NCI-H82 (cell line): ENCODE measurements at regions not wholly inside any gene's neighbourhood (a gene's known extent, or its start where the extent isn't known, plus 50 kb on each side); places are given as distances from the start of the nearest gene placed in this dataset.

Experiments
- DNase-seq: peaks from one replicate; lab custom pipeline; 2025; lab: John Stamatoyannopoulos, UW

DNA sequence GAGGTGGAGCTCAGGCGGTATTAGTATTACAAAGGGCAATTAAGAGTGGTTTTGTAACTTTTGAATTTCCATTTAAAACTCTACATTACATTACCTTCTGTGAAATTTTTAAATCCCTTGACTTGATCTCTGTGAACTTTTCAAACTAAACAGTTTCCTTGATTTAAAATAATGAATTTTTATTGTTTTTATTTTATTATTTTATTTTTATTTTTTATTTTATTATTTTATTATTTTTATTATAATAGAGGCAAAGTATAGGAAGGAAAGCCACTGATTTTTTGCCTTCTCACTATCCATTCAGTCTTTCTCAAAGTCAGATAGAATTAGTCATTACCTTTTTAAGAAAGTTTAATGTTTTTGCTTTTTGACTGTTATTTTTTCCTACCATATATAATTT, 1248.1 kb upstream of the SLC10A2 start:
- no peak for DNase-seq

DNA sequence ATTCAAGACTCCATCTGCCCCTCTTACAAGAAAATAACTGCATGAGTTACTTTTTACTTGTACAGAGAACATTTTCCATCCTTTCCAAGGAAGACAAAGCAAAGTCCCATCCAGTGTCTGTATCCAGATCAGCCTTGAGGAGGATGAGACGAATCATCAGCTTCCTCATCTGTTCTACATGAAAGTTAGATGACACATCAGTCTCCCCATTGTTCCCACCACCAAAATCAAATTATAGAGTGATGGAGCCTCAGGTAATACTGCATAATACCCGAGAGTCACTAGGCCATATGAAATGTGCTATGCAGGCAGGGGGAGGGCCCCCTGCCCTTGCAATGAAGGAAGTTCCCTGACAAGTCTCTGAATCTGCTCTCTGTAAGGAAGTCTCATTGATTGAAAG, 1244.6 kb upstream of the SLC10A2 start:
- DNase-seq = no peak

DNA sequence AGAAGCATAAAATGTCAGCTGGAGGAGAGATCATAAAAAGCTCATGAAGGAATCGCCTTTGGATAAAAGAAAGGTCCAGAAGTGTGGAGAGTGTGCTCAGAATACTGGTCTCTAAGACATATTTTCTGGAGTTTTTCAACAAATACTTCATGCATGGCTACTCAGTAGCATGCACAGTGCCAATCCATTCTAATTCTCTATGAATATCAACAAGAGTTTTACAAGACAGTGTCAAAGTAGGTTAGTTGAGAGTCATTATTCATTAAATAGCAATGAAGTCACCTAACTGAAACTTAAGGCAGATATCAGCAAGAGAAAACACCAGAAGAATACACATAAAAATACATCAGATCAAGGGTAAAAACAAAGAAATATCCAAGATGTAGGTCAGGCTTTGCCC, 1243.2 kb upstream of the SLC10A2 start:
- no peak for DNase-seq

DNA sequence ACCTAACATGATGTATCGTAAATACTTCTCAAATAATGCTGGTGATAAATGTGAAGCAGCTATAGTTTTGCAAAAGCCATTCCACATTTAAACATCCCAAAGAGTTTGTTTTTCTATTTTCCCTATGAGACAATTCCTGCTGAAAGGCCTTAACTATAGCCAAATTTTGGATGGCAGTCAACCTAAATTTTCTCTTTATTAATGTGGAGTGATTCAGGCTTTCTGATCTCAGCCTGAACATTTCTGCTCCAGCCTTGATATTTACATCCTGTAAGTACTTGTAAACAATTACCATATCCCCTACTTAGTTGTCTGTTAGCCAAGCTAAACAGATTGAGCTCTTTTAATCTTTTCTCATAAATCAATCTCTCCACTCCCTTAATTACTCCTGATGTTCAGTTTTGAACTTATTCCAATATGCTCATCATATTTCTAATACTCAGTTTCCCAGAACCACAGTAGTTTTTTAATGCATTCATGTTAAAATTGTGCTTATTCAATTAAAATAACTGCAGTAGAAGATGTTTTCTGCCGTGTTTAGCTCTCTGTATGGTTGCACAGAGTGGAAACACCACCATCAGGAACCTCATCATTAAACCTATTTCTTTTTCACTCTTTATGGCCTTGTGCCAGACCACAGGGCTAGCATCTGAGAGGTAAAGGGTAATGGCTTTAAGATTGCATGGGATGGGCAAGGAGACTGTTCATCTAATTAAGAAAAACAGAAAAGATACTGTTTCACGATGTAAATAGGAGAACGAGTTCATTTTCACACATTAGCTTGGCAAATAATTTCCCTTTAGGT, 1235.2 kb upstream of the SLC10A2 start:
- peak; percentile 96 for DNase-seq

DNA sequence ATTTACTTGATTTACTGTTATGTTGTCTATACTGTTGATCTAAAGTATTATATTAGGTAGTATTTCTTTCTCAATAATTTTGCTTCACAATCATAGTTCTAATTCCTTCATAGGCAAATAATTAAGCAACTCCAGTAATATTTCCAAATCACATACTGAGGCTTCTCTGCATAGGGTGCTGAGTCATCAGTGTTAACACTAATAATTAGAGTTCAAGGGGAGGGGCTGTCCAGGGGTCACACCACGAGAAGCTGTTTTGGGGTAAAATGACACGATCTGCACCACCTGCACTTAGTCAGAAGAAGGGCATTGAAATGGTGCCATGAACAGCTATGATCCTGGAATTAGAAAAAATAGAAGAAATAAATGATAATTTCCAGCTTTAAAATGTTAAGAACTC, 1230.9 kb upstream of the SLC10A2 start:
- no peak for DNase-seq

DNA sequence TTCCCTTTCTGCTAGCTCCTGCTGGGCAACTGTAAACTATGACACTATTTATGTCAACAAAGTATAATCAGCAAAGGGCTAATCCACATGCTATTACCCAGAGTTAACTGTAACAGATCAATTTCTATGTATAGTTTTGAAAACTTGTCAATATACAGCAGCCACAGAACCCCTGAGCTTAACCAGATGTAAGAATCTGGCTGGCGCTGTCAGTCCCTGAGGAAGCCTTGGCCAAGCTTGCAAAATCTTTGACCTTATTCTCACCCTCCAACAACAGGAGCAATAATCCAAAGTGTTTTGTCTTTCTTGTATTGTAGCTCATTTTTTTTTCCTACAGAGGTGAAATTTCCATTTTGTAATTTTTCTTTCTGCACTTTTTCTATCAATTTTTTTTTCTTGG, 1230.1 kb upstream of the SLC10A2 start:
- peak; percentile 51 for DNase-seq

DNA sequence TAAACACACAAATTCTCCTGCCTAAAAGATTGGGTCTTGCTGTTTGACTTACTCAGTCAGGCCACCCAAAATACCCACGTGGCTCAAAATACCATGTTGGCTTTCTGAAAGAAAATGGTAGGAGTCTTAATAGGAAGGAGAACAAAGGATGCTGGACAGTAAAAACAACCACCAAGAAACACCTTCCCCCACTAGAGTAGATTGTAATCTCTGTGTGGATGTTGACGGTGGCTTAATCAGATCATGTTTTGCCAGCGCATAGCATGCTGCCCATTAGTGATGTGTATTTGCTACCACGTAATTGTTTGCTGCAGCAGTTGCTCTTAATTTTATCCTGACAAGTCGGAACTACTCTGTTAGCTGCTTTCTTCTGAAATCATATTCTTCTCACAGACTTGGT, 1229.3 kb upstream of the SLC10A2 start:
- DNase-seq = peak; percentile 93

DNA sequence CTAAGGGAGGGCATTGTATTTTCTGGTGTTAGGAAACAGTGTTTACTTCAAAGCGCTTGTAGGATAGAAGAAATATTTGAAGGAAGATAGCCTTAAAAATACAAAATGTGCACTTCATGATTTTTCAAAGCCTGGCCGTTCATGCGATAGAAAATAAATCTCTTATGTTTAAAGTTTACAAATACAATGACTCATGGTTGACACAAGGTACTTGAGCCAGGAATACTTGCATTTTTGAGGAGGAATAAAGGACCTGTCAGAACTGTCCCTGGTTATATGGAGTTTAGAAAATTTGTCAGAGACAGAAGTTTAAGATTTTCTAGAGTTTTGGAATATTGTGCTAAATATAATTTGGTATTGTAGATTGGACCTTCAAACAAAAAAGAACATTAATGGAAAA, 1223.2 kb upstream of the SLC10A2 start:
- no peak for DNase-seq

DNA sequence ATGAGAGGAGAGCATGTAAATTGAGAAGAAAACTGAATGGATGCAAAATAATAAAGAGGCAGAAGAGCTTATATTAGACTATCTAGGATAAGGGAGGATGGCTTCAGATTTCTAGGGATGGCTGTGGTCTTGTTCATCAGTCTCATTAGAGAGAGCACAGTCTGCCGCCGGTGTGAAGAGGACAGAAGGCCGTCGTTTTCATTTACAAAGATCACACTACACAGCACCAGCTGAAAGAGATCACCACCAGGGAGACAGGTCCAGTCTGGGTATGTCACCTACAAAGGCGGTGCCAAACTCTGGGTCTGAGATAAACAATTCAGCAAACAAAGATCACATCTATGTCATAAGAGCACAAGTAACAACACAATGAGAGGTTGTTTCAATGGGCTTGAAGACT, 1222.3 kb upstream of the SLC10A2 start:
- DNase-seq = no peak

DNA sequence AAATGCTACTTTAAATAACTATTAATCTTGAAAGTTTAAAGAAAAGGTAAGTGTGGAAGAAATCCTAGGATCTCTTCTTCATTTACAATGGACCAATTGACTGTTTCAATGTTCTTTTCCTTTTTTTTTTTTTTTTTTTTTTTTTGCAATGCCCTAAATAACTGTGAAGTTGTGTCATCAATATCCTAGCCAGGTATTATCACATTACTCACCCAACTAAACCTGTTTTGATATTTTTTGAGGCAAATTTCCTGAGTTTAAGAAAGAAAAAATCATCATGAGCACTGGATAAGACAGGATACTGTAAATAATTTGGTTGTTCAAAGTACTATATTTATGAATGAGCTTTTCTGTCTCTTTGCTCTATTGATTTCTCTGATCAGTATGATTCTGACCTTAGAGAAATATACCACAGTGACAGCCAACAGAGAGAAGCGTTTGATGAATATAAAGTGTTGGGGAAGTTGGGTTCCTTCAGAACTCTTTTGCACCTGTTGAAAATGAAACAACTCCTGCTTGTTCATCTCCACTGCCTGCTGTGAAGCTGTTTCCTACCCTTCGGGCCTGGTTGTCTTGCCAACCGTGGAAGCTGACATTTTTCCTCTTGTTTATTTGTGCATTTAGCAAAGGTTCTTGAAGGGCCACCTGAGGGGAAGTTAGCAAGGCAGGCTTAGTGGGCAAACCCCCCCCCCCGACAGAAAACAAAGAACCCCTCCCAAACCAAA, 1220.5 kb upstream of the SLC10A2 start:
- DNase-seq = no peak

DNA sequence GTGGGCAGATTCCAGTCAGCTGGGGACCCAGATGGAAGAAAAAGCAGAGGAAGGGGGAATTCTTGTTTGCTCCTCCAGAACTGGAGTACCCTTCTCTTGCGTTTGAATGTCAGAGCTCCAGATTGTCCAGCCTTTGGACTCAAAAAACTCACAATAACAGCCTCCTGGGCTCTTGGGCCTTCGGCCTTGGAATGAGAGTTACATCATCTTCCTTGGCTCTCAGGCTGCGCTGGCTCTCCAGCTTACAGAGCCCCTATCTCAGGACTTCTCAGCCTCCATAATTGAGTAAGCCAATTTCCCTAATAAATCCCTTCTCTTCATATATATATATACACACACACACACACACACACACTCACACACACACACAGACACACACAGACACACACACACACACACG, 1215.7 kb upstream of the SLC10A2 start:
- DNase-seq = peak; percentile 36

DNA sequence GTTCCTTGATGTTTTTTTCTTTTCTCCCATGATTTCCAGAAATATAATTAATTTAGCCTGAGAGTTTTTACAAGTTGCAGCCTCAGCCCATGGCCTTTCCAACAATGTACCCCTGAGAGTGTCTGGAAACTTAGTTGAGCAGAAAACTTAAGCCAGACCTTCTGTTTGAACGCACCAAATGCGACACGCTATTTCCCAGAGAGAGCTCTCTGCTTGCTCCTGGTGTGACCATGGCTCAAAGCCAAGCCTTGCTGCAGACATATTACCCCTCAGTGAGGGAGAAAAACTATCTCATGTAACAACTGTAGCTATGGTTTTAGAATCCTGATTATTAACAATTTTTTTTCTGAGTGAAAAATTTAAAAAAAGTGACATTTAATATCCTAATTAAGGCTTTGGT, 1204.5 kb upstream of the SLC10A2 start:
- no peak for DNase-seq

DNA sequence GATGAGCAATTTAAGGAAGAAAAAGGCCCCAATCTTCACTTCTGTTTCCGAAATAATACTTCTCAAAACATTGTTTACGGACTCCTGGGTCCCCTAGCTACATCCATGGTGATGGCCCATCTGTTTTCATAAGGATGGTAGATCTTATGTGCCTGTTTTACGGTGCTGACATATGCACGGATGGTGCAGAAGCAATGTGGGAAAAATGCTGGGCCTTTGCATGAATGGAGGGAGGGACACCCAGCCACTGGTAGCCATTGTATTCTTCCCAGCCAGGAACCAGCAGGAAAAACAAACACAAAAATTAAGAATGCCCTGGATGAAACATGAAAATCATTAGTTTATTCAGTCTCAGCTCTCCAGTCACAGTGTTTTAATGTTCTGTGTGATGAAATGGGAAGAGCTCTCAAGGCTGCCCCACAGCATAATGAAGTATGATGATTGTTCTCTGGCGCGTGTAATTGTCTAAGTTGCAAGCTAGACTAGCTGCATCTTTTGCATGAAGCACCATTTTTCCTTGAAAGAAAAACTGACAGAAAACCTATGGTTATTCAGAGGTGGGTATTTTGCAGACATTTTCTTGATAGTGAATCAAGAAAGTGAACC, 1201.1 kb upstream of the SLC10A2 start:
- no peak for DNase-seq

DNA sequence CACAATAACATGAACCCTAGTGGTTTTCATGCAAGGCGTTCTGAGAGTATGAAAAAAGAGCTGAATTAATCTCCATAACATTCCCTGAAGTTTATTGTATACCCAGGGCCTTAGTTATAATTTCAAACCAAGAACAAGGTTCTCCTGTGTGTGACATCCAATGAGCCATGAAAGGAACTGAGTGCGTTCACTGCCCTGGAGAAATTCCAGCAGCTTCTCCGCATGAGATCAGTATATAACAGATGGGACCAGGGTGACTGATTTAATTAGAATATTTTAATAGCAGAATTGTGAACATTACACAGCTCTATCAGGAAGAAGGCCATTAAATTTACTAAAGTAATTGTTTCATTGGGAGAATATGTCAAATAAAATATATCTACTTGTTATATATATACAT, 1190.5 kb upstream of the SLC10A2 start:
- no peak for DNase-seq

DNA sequence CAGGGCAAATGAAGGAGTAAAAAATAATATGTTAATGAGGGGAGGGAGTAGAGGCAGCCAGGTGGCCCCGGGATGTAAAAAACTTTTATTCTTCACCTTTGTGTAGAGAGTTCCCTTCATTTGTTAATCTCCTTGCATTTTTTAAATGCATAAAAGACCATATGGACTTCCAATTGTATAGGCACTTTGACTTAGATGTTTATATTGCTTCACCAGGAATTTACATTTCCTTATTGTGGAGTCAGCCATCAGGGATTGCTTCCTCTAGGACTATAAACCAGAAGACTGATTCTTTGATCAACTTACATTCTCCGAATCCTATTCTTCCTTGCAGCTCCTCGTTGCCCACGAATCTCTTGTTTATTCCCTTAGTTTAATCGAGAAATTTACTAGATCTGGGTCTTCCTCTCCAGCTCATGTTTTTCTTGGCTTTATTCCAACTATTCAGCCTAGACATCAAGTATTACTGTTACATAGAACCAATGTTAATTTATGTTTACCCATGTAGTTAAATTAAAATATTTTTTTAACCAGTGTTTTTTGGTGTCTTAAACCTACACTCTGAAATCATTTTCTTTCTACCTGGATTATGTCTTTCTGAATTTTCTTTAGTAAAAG, 1187.0 kb upstream of the SLC10A2 start:
- no peak for DNase-seq

DNA sequence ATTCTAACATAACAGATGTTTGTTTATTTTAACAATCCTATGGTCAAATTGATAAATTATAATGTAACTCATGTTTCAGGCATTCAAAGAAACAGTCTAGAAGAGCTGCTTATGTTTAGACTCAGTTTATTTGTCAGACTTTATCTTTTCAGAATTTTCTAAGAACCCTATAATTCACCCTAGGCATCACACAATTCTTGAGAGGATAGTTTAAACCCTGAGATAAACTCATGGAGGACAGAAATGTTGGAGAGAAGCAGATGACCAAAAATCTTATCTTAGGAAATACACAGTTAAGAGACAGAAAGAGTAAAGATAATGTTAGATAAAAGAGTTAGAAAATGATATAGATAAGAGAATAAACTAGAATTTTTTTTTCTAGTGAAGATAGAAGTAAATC, 1185.7 kb upstream of the SLC10A2 start:
- DNase-seq = no peak

DNA sequence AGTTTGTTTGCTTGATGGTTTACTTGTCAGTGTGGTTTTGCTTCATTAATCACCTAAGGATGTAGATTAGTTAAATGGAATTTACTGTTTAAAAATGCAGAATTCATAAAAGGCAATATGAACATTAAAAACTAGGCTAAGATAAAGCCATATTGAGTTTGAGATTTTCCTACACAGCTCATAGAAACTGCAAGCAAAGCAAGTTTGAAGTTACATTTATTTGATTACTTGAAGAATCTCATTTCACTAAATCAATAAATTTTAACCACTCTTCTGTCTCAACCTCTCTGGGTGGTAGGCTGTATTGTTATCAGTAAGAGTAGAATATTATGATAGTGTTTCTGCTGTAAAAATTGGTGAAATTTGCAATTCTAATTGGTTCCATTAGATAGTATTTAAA, 1180.7 kb upstream of the SLC10A2 start:
- DNase-seq = no peak

DNA sequence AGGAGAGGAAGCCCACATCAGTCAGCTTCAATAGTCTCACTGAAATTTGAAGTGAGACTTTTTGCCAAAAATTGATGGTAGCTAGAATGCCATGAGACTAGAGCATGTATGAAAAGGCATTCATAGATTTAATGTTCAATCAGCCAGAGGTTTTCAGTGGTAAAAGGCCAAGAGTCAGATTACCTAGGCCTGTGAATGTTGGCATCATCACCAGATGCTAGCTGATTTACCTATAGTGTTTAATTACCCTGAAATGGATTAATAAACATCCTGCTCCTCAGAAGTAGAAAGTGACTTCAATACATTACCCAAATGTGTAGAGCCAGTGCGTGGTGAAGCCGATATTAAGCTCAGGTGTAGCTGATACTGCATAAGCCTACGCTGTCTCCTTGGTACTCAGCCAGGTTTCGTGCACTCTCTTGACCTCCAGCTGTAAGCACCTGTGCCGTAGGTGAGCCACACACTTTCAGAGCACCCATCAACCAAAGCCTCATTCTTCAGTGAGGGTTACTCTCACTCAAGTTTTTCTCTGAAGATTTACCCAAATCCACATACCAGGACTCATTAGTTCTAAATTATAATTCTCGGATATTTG, 1140.3 kb upstream of the SLC10A2 start:
- no peak for DNase-seq

DNA sequence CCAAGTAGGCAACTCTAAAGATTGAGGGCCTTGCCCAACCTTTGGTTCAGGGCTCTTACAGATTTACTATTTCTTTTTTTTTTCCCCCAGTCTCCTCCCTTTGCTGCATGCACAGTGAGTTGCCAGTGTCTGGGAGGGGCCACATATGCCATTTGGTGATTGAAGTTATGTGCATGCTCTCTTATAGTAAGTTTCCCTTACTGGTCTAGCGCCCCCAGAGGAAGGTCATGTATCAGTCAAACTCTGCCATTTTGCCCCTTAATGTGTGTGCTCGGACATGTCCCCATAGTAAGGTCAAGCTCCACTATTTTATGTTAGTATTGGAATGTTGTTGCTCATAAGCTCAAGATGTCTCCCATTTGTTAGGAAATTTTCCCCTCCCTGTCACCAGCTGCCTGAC, 1138.0 kb upstream of the SLC10A2 start:
- DNase-seq = peak; percentile 36

DNA sequence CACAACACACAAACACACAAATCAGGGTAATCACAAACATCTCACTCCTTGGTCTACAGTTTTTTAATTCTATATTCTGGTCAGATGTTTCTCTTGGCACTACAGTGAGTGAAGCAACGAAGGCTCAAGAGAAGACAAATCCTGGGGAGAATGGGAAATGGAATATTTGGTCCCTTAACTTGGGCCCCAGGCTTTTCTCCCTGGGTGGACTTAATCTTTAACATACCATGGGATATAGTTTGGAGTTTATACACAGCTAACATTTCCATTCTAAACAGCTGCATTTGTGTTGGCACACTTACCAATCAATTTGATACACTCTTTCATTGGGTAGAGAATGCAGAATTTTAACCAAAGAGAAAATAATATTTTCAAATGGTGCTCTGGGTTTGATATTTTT, 1132.6 kb upstream of the SLC10A2 start:
- DNase-seq = peak; percentile 36

DNA sequence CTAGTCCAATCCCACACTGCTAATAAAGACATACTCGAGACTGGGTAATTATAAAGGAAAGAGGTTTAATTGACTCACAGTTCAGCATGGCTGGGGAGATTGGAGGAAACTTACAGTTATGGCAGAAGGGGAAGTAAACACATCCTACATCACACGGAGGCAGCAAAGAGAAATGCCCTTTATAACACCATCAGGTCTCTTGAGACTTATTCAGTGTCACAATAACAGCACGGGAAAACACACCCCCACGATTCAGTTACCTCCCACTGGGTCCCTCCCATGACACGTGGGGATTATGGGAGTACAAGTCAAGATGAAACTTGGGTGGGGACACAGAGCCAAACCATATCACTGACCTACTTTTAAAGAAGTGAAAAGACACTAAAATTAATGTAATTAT, 1130.4 kb upstream of the SLC10A2 start:
- DNase-seq = no peak

DNA sequence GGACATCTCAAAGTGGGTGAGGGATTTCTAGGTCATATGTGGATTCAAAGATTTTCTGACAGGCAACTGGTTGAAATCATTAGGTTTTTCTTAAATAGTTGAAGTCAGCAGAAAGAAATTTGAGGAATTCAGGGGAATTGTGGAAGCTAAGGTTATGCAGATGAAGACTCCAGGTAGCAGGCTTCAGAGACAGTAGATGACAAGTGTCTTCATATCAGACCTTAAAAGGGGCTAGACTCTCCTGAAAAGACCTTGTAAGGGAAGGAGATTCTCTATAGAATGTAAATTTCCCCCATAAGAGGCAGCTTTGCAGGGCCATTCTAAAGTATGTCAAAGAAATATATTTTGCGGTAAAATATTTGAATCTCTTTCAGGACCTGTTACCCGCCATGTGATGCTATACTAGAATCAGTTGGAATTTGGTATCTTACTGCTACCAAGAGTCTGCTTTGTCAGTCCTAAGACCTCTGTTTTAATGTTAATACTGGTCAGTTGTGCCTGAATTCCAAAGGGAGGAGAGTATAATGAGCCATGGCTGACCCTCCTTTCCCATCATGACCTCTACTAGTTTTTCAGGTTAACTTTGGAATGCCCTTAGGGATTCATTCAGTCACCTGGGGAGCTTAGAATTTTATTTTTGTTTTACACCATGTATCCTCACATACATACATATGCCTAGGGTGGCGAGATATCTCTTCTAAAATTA, 1115.5 kb upstream of the SLC10A2 start:
- no peak for DNase-seq
